ENCODE measurements at regions not wholly inside any gene's neighbourhood (a gene's known extent, or its start where the extent isn't known, plus 50 kb on each side); places are given as distances from the start of the nearest gene placed in this dataset.
"Not testable (repeated sequence)": the region's sequence is repeated elsewhere in the genome, so short reads cannot be mapped to it uniquely, and the experiment has no call there.

DNA sequence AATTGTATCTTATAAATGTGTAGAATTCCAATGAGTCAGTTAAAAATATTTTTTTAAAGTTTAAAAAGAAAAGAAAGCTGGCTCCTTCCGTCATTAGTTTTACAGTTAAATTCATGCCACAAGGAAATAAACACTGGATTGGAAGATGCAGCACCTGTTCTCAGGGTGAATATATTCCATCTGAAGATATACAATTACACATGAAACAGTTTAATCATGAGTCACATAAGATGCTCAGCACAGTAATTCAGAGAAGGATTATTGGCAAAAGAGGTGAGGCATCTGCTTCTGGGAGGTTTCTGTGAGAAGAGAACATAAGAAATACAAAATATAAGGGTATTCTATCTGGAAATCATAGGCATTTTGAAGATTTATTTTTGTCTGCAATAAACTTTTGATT is 376.5 kb upstream of the SORCS1 start:
- no peak for DNase-seq

GRCh38 chr10:107529350-107529749 is 364.8 kb upstream of the SORCS1 start:
- DNase-seq: no peak

- no peak for DNase-seq
These were observed 355.8 kb upstream of the SORCS1 start for GRCh38 chr10:107520348-107520747.

DNA sequence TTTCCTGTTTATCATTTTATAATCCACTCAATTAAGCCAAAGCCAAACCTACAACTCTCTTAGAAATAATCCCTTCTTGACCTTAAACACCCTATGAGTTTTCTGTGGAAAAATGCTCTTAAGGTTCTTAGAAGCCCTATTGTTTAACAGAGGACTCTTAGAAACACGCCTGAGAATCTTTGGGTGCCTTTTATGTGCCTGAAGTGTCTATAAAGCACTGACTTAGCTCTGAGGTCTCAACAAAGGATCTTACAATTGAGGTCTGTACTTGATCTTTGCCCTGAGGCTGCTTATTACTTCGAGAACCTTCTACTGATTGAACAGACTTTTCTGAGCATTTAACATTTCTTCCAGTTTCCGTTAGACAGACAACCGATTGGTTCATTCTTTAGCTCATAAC is 353.3 kb upstream of the SORCS1 start:
- no peak for DNase-seq

DNA sequence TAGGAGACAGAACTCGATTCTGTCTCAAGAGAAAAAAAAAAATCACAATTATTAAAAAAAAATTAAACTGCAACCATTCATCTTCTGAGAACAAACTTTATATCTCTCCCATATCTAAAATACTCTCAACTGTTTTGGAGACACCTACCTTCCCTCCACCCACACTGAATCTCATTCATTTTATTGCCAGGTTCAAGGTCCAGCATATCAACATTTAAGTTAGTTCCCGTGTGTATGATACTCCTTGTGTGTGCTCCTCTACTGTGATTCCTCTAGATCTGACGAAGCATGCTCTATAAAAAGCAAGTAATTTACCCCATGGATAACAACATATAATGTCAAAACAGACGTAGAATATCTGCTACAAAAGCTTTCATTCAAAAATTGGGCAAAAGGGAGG is 351.8 kb upstream of the SORCS1 start:
- no peak for DNase-seq

GRCh38 chr10:107504011-107504410 is 339.5 kb upstream of the SORCS1 start:
- DNase-seq: not testable (repeated sequence)

GRCh38 chr10:107502229-107502985 is 337.9 kb upstream of the SORCS1 start:
- no peak for DNase-seq

- no peak for DNase-seq
These were observed 334.5 kb upstream of the SORCS1 start for GRCh38 chr10:107498983-107499382.

DNA sequence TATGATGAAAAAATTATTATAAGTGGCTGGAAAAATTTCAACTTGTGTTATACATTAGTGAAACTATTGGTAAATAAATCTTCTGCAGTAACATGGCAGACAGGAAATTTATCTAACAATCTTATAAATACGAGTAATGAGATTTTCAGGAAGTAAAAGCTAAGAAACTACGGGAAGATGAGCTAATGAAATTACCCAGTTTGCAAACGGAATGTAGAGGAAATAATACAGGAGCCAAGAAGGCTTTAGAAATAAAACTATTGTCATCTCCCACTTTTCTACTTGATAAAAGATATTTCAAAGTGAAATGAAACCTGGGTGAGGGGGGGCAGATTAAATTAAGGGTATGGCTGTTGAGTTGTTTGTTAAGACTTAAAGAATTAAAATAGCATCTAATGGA is 332.5 kb upstream of the SORCS1 start:
- DNase-seq: no peak

- no peak for DNase-seq
These were observed 332.1 kb upstream of the SORCS1 start for GRCh38 chr10:107496594-107496993.

DNA sequence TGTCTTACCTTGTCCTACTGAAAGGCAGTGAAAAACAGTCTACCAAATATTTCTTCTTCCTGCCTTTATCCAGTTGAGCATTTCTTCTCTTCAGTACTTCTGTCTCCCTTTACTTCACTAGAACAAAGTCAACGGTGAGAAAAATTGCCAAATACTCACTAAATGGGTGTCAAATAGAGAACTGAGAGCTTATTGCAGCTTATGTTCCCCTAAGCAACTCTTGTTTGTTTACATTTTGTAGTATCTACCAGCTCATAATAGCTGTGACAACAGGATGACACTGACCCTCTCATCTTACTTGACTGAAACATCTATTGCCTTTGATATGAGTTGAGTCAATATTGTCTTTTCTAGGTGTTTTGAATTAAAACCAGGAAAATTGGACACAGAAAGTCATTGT is 327.9 kb upstream of the SORCS1 start:
- no peak for DNase-seq

DNA sequence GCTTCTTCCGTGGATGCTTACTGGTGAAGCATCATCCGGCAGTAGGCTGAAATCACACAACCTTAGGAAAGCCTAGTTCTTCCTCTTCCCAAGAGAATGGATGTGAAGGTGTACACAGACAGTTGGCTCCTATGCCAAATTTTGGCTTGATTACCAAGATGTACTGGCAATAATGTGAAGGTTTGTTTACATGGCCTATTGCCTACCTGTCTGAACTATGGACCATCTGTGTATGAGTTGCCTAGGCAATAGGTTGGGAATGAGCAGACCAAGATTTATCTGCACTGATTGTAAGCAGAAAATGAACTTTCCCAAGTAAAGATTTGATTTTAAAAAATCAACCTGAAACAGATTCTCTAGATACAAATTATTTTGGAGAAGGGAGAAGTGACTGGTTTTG is 325.9 kb upstream of the SORCS1 start:
- no peak for DNase-seq

DNA sequence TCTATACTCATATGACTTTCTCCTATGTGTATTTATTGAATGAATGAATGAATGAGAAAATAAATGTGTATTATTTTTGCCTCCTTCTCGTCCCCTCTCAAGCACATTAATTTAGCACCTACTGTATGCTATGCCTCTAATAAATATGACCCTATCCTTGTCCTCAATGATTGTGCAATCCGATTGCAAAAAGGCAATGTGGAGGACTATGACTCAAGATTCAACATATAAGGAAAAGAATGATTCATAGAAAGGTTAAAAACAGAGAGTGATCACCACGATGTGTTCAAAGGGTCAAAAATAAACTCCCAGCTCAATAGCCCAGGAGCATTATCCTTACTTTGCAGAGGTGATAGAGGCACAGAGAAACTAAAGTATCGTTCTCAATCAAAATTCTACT is 322.8 kb upstream of the SORCS1 start:
- no peak for DNase-seq

DNA sequence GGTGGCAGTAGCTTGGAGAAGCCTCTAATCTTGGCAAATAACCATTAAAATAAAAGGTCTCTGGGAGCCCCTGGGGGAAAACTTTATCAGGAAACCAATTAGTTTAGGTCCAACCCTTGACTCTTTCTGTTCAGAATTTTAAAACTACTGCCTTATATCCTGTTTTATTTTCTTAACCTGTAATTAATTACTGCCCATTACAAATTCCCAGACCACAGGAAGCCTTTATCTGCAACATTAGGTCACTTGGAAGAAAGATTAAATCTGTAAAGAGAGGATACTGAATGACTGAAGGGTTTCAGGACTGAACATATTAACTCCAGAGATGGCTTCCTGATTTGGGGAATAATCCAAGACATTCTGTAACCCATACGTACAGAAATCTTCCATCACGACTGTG is 320.5 kb upstream of the SORCS1 start:
- DNase-seq: no peak

DNA sequence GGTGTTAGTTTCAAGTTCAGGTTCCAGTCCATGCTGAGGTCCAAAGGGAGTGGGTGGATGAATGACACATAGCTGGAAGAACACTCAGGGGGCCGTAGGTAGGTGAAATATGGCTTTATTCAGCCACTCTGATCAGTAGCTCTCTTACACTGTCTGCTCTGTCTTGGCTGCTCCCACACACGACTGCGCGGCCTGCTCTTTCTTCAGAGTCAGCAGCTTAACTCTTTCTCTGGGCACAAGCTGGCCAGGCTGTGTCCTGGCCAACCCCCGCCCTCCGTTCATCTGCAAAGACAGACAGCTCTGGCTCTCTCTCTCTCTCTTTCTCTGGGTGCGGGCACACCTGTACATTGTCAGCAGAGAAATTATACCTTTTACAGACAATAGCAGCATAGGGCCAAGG is 317.4 kb upstream of the SORCS1 start:
- DNase-seq: no peak

- DNase-seq: no peak
These were observed 316.7 kb upstream of the SORCS1 start for GRCh38 chr10:107481224-107481623.

DNA sequence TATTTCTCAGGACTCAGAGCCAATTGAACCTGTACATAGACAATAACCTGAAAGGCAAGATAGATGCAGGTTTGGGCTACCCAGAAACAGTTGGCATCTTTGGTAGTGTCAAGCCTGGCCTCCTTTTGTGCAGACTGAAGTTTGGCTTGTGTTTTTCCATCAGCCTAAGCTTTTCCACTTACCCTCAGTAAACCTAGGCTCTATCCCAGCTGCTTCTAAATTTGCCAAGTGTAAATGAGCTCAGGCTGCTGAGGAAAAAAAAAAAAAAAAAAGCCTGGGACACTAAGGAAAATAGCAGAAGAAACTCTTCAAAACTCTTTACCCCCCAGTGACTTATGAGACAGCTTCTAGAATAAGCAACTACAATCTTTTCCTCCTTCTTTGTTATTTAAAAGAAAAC is 316.3 kb upstream of the SORCS1 start:
- DNase-seq: no peak

DNA sequence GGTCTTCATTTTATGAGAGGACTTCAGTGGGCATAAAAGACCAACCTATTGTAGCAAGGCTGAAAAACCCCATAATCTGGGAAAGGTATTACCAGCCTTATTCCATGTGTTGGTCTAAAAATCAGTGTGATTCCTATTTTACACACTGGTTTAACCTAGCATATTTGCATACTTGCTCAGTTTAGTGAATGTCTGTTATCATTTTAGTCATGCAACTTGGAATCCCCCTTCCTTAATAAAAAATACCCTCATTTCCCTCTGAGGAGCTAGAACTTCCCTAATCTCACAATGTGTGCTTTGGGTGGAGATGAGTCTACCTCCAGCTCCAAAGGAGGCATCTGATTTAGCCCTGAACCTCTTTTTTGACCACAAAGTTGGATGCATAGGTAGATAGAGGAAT is 312.8 kb upstream of the SORCS1 start:
- no peak for DNase-seq

GRCh38 chr10:107476408-107476807 is 311.9 kb upstream of the SORCS1 start:
- no peak for DNase-seq

DNA sequence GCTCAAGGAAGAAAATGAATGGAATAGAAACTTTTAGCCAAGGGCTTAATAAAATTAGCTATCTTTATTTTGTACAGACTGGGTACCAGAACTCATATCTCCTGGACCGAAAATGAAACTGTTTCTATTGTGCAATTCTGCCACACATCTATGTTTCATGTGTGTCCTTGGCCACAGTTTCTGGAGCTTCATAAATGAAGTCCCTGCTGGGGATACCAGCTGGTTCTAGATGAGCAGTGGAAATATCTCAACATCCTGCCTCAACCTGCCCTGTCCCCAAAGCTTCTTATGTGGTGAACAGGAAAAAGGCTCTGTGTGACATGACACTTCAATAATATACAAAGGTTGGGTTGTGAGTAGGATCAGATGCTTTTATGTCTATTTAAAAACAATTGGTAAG is 310.1 kb upstream of the SORCS1 start:
- no peak for DNase-seq

- DNase-seq: no peak
These were observed 308.7 kb upstream of the SORCS1 start for GRCh38 chr10:107473225-107473624.

- no peak for DNase-seq
These were observed 307.4 kb upstream of the SORCS1 start for GRCh38 chr10:107471911-107472310.

- DNase-seq: no peak
These were observed 289.1 kb upstream of the SORCS1 start for GRCh38 chr10:107453561-107453960.

DNA sequence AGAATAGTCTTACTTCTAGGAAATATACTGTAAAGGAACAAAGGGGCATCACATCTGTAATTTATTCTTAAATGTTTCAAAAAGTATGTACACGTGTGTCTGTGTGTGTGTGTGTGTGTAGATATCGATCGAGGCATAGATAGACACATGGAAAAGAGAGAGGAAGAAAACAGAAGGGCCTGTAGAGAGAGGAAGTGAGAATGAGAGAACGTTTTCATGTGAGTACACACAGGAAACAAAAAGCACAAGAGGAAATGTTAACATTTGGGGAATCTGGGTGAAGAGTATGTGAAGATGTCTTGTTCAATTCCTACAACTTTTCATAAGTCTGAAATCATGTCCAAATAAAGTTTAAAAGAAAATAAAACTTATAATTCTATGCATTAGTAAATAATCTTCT is 286.5 kb upstream of the SORCS1 start:
- no peak for DNase-seq

DNA sequence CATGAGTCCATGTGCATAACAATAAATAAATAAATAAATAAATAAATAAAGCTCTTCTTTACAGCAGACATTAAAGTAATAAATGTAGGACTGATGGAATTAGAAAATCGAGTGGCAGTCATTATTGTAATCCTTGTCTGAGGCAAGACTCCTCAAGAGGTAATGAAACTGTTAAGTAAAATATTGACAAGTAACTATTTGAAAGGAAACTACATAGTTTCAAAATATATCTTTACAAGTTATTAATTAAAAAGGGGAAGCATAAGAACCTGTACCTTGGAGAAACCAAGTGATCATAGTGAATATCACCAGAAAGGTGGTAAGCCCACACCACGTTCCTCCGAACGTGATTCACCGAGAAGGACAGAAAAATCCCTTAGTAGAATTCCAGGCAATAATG is 285.6 kb upstream of the SORCS1 start:
- DNase-seq: no peak

- no peak for DNase-seq
These were observed 279.9 kb upstream of the SORCS1 start for GRCh38 chr10:107444443-107444842.
